Stimulated activated CD8-positive, alpha-beta memory T cell treated with anti-CD3 and anti-CD28 coated beads, Interleukin-15, amount 100 ng/mL, for 1 hour (primary cell): ENCODE measurements at regions not wholly inside any gene's neighbourhood (a gene's known extent, or its start where the extent isn't known, plus 50 kb on each side); places are given as distances from the start of the nearest gene placed in this dataset.
"Not testable (repeated sequence)": the region's sequence is repeated elsewhere in the genome, so short reads cannot be mapped to it uniquely, and the experiment has no call there.

Source experiments
- DNase-seq: peaks from one replicate; pipeline ENCODE4 v3.0.0-alpha.2; 2020; ENCODE audit warnings: low read depth

DNA sequence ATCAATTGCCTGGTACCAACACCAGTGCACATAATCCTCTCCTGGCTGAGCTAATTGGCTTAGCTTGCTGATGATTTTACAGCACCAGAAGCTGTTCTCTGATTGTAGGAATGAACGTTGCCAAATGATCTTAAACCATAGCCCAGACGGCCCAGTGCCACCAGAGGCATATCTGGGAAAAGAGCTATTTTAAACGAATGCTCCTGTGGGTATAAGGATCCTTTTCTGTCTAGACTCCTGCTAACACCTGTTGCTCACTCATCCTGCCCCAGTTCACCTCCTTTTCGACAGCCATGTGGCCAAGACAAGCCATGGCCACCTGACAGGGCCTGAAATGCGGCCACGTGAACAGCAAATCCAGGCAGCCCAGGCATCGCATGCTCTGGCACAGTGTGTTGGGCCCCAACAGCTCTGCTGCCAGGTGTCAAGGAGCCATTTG is 289.9 kb upstream of the SLC30A5 start:
- no peak for DNase-seq

DNA sequence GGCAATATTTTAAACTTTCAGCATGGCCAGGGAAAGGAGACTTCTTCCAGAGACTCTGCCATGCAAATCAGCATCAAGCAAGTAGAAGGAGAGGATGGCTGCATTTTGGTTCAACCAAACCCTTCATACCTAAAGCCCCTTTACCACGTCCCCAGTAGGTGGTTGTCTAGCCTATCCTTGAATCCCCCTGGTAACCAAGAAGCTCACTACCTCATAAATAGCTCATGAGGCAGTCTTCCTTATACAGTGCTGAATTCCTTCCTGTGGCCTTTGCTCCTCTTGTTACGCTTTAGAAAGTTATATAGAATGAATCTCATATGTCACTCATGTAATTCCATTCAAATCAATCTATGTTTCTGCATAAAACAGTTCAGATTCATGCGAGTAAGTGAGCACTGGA is 289.5 kb upstream of the SLC30A5 start:
- DNase-seq: no peak

DNA sequence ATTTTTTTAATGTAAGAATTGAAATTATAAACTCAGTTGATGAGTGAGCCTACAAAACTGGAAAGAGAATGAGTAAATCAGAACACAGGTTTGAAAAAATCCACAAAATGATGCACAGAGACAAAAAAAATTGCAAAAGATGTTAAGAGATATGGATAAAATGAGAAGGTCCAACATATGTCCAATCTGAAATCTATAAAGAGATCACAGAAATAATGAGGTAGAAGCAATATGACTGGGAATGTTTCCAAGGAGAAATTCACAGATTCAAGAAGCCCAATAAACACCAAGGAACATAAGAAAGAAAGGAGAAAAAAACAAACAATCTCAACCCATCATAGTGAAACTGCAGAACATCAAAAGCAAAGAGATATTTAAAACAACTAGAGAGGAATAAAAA is 288.4 kb upstream of the SLC30A5 start:
- no peak for DNase-seq

DNA sequence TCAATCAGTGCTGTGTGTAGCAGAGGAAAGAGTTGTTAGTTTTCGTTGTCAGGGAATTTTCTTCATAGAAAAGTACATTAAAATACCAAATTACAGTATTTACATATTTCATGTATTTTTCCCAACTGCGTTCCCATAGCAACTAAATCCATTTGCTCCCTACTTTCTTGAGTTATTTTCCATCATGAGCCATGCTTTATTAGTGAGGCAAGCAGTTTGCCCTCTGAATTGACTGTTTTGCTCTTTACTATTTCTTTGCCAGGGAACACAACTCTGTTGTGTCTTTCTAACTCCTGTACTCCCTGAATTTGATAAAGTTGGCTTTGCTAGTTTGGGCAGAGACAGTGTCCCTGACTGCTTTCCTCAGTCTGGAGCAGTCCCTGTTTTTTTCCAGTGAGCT is 276.2 kb upstream of the SLC30A5 start:
- no peak for DNase-seq

DNA sequence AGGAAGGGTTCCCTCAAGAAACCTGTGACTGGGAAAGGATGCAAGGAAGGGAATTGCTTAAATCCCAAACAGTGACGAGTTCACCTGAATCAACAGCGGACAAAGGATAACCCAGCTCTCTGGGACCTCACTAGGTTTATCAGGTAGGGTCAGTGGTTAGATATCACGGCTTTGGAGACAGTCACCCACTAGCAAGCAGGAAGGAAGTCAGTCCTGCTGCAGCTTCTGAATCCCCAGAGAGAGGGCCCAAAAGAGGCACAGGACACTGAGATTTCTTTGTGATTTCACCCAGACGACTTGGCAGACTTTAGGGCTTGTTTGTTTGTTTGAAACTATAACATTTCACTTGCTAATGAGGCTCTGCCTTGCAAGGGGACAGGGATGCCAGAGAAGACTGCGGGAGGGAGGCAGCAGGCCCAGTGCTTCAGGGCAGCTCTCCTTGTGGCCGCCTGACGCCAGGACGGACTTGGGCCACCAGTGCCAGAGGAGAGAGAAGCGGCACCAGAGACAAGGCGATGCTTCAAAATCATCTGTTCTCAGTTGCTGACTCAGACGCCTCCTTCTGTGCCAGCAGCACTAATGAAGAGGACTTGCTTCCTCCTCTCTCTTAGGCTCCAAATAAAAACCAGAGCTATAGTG is 275.6 kb upstream of the SLC30A5 start:
- DNase-seq: no peak

DNA sequence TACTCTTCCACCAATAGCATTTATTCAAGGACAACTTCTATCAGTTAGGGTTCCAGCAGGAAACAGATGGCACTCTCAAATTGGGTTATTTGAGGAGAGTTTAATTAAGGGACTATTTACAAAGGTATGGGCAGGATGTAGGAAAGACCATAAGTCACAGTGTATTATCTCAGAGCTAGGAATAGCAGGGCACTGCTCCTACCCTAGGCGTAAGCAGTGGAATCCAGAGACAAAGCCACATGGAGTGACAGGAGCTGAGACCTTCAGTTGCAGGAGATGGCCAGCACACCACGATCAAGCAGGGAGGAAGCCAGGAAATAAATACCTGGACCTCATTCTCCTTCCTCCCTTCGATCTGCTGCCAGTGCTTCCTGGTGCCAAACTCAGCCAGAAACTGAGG is 274.9 kb upstream of the SLC30A5 start:
- DNase-seq: no peak

DNA sequence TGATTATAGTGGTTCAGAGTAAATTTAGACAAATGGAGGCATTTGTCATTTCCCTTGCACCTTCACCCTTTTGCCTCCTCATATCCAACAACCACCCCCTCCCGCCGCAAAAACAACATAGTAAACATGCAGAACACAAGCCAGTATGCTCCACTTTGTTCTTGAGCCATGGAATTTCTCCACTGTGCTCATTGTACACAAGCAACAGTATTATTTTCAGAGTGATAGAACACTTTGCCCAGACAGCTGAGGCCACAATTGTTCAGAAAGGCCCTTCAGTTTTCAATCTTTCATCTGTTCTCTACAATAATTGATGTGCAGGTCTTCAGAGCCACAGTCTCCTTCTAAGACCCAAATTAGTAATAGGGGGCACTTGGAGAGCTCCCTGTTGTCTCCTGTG is 272.8 kb upstream of the SLC30A5 start:
- DNase-seq: no peak

DNA sequence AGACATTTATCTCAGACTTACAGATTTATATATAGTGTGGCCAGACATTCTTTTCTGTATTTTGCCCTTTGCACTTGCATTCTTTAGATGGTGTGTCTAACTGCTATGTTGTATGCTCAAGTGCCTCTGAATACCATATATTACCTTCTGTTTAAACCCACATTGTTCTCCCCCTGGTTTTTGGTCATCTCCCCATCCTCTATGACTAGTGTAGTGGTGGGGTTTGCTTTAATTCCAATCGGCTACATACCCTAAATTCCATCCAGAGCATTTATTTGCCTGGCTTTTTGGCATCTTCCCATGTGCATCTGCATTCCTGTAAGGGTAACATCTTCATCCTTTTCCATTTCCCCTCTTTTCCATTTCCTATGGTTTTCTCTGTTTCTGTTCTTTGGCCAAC is 271.0 kb upstream of the SLC30A5 start:
- no peak for DNase-seq

DNA sequence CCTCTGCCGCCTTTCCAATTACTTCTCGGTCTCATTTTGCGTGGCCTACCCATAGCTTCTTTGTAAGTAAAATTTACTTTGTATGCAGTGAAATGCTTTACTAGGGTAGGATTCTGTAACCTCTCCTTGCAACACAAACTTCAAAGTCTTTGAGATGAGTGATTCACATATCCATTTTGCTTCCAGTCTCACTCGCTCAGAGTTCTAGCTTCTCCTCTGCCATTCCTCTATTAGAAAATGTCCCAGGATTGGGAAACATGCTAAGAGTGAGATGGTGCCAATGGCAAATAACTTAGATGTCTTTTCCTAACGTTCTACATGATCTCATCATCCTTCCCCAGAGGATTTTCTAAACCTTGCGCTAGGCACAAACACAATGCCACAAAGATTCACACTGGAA is 270.5 kb upstream of the SLC30A5 start:
- DNase-seq: no peak

DNA sequence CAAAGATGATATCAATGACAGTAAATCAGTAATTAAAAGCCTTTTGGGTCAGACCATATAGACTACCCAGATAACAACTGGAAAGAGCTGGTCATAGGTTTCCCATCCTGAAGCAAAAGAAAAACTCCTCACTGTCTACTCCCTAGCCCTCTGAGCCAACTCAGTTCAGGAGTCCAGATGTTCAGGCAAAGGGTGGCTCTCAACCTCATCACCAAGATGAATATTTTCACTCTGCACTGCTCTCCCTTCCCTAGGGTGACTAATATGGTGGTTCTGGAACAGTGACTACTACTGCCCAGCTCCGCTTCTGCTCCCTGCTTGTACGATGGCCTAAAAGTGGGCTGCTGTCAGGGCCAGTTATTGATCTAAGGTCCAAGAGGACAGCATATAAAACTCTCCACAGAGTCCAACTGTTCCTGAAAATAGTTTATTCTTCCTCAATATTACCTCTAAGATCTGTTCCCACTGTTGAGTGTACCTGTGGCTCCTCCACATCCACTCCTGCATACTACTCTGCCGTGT is 263.4 kb upstream of the SLC30A5 start:
- DNase-seq: no peak

DNA sequence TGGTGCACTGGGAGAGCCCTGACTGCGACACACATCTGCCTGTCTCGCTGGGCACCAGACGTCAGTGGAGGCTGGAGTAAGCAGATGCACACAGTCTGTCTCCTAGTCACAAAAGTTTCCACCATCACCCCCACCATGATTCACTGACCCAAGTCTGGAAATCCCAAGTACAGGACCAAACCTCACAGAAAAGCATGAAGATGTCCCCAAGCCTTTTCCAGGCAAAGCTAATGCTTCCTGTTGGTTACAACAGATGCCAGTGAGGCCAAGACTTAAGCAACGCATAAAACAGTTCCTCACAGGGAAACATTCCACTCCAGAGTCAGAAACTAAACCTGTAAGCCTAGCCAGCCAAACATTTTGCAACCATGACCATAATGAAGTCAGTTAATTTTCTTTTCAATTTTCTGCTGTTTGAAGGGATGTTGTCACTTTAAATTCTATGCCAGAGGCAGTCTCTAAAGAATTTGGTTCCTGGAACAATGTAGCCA is 259.3 kb upstream of the SLC30A5 start:
- DNase-seq: no peak

DNA sequence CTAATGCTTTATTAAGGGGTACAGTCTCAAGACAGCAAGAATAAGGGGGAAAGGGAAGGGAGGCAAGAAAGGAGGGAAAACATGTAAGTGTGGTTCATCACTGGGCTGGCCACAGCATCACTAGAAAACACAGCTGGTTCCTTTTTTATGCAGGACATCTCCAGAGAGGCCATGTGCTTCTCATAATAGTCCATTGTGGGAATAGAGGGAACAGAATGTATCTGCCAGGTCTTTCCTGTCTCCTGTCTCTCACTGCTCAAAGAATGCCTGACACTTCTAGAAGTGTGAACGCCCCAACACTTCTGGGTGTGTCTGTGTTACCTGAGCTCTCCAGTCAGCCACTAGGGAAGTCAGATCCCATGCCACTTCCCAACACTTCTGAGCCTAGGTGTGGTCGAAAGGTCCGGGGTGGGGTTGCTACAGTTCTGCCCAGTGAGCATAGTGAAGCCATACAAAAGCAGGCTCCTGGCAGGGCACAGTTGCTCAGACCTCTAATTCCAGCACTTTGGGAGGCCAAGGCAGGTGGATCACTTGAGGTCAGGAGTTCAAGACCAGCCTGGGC is 255.6 kb upstream of the SLC30A5 start:
- DNase-seq: no peak

DNA sequence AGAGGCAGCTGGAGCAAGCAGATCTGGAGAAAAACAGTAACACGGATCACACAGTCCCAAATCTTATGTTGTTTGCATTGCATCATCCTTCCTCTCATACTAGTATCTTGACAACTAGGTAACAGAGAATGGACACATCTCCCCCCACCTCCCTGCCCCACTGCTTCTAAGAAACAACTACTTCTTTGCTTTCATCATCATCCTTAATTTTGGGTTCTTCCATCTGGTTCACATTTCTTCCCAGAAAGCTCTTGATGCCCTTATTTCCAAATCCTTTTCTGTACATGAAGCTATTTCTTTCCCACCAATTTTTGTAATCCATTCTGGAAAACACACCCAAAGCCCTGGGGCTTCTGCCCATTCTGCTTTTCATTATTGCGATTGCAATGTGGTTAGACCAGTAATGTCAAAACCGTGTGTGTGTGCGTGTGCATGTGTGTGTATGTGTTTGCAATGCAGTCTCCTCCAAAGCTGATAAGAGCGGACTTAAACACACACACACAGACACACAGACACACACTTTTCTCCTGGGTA is 254.7 kb upstream of the SLC30A5 start:
- no peak for DNase-seq

DNA sequence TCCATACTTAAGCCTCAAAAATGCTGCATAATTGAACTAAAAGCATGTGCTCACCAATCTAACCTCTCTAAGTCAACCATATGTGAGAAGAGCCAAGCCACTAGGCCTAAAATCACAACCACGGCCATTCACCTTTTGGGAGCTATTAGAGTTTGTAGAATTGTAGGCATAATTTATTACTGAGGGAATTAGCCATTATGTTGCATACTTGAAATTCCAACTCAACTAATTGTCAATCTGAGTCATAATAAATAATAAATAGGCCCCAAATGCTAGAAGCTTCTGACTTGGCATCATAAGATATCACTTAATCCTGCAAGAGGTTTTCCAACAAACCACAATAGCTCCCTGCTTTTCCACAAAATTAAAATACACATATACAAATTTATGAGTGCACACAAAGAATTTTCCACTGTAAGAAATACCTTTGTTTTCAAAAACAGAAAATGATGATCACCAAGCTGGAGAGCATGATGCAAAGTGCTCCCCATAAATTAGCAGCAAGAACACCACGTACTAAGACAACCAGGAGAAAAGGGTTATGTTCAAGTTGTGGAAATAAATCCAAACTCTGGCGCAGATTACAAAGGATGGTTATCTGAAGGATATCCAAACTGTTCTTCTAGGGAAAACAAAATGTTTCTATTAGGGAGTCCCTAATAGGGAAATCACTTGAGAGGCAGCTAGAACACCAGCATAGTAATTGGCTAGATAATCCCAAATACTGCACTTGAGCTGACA is 250.0 kb upstream of the SLC30A5 start:
- DNase-seq: no peak

DNA sequence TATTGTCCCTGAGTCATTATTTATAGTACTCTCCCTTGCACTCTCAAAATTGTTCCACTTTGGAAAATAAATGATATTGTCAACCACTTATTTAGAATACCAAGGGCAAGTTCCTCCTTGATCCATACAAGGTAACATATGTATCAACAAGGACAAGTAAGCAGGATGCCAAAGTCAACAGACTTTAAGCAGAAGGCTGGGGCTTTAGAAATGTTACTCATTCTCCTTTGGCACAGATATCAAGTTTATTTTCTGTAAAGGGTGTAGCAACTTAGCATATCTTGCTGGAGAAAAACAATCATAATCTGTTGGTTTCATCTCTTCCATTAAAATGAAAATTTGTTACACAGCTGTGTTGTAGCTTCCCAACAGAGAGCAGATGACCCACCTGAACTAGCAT is 248.7 kb upstream of the SLC30A5 start:
- DNase-seq: no peak

DNA sequence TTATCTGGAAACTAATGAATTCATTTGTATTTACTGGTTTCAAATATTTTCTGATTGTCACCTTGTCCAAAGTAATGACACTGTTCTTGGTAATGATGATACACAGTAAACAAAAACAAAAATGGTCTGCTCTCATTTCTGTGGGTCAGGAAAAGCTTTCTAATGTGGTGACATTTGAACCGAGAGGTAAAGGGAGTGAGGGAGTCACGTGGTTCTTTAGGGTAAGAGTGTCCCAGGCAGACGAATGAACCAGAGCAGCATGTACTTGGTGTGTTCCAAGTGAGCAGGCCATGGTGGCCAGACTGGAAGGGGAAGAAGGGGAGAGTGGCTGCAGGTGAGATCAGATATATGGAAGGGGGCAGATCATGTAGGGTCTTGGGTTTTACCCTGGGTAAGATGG is 247.0 kb upstream of the SLC30A5 start:
- DNase-seq: no peak

DNA sequence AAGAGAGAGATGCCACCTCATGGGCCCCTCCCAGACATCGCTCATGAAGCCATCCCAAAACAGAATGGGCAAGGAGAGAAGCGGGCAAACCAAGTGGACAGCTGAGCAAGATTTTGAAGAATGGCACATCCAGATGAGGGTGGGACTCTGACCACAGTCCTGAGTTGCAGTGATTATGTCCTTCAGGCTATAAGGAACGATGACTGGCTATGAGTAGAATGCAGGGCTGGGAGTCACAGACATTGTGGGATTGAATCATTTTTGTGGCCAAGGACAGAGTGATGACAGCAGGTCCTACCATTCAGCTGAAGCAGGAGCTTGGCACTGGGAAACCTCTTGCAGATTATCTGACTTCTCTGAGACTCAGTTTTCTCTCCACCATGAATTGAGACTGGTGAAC is 245.7 kb upstream of the SLC30A5 start:
- no peak for DNase-seq

DNA sequence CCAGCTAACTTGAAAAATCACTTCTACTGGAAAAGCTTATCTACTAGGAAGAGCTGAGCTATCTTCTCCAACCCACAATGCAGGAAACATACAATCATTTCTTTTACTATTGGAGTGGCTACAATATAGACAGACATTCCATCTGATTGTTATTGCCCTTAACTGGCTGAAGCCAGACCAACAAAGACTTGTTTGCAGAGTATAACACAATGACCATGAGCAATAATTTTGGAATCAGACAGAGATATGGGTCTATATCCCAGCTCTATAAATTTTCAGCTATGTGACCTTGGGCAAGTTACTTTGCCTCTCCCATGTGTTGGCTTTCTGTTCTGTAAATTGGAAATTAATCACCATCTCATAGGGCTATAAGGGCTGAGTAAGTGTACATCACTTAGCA is 244.7 kb upstream of the SLC30A5 start:
- no peak for DNase-seq

DNA sequence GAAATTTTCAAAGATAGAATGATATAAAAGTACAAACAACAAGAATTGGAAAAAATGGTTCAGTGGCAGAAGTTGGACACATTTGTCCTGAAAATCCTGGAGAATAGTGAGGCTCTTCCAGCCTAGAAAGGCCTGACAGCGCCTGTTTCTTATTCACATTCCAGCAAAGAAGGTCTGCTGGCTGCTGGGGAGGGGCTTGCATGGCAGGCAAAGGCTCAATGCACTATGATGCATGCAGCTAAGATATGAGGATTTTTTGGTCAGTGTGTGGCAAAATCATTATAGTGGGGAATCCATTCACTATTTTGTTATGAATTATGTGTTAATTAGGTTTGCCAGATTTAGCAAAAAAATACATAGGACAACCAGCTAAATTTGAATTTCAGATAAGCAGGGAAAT is 243.9 kb upstream of the SLC30A5 start:
- DNase-seq: no peak

DNA sequence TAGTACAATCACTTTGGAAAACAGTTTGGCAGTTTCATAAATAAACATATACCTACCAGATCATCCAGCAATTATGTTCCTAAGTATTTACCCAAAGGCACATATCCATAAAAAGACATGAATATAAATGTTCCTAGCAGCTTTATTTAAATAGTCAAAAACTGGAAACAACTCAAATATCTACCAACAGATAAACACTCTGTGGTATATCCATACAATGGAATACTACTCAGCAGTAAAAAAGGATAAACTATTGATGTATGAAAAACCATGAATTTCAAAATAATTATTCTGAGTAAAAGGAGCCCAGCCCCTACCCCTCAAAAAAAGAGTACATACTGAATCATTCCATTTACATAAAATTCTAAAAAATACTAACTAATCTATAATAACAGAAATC is 232.7 kb upstream of the SLC30A5 start:
- DNase-seq: no peak

DNA sequence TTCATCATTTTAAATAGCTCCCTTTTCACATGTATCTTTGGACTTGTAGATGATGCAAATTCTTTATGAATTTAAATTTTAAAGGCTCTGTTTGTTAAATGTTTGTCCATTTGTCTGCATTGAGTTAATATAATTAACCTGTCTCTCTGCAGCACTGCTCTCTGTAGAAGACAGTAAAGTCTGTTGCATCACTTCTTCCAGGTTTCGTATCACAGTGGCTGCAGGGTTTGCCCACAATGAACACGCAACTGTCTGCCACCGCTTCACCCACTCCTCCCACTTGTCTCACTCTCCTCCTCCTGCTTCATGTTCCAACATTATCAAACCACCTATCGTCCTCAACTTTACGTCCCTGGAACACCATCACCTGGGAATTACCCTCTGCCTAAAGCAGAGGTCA is 231.3 kb upstream of the SLC30A5 start:
- no peak for DNase-seq

DNA sequence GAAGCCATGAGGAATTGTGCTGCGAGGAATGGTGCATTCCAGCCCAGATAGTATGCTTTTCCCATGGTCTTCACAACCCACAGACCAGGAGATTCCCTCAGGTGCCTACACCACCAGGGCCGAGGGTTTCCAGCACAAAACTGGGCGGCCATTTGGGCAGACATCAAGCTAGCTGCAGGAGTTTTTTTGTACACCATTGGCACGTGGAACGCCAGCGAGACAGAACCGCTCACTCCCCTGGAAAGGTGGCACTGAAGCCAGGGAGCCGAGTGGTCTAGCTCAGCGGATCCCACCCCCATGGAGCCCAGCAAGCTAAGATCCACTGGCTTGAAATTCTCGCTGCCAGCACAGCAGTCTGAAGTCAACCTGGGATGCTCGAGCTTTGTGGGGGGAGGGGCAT is 228.6 kb upstream of the SLC30A5 start:
- not testable (repeated sequence) for DNase-seq
